ENCODE measurements at regions not wholly inside any gene's neighbourhood (a gene's known extent, or its start where the extent isn't known, plus 50 kb on each side); places are given as distances from the start of the nearest gene placed in this dataset.

- Histone ChIP-seq H3K27ac (no peak overlapping the region), H3K4me1 (replicated peaks) (no peaks in the 10 kb centered on the region), H3K36me3 (no peaks in the 10 kb centered on the region), H3K4me3 (no peak overlapping the region), H3K27me3 (replicated peaks) (no peaks in the 10 kb centered on the region), H3K9me3 (replicated peaks) (no peaks in the 10 kb centered on the region)
- DNase-seq (ENCODE audit: low read depth in 1 of 2, low spot score in 2 of 2) = no peak
Measured at GRCh38 chr10:108662975-108663374, 1260.3 kb downstream of the XPNPEP1 start.

GRCh38 chr10:108655057-108655456 lies 1268.3 kb downstream of the XPNPEP1 start:
- Histone ChIP-seq H3K27ac (no peak overlapping the region), H3K4me3 (no peak overlapping the region), H3K4me1 (replicated peaks) (no peaks in the 10 kb centered on the region), H3K36me3 (no peaks in the 10 kb centered on the region), H3K9me3 (replicated peaks) (no peaks in the 10 kb centered on the region), H3K27me3 (replicated peaks) (no peaks in the 10 kb centered on the region)
- DNase-seq (ENCODE audit: low read depth in 1 of 2, low spot score in 2 of 2) = no peak

- Histone ChIP-seq H3K27me3 (replicated peaks) (no peaks in the 10 kb centered on the region), H3K4me3 (no peak overlapping the region), H3K4me1 (replicated peaks) (no peaks in the 10 kb centered on the region), H3K27ac (no peak overlapping the region), H3K36me3 (no peaks in the 10 kb centered on the region), H3K9me3 (replicated peaks) (no peaks in the 10 kb centered on the region)
- DNase-seq (ENCODE audit: low read depth in 1 of 2, low spot score in 2 of 2) = no peak
Measured at GRCh38 chr10:108653531-108653930, 1269.8 kb downstream of the XPNPEP1 start.

DNA sequence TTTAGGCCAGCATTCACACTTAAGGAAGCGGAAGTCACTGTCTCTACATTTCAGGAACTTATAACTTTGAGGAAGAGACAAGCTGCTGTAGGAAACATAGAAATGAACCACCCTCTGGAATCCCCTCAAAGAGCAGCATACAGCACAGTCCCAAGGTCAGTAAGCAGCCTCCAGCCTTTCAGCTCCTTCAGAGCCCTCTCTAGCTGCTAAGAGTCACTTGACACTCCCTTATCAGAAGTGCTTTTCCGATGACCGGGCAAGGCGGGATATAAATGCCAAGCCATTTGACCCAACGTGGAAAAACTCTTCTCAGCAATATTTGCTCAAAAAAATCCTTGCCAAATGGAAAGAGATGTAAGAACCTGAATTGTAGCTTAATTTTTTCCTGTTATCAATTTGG lies 1284.3 kb downstream of the XPNPEP1 start:
- Histone ChIP-seq H3K36me3 (no peaks in the 10 kb centered on the region), H3K4me1 (replicated peaks) (no peaks in the 10 kb centered on the region), H3K4me3 (no peak overlapping the region), H3K27ac (no peak overlapping the region), H3K9me3 (replicated peaks) (no peaks in the 10 kb centered on the region), H3K27me3 (replicated peaks) (no peaks in the 10 kb centered on the region)
- DNase-seq (ENCODE audit: low read depth in 1 of 2, low spot score in 2 of 2) = no peak

DNA sequence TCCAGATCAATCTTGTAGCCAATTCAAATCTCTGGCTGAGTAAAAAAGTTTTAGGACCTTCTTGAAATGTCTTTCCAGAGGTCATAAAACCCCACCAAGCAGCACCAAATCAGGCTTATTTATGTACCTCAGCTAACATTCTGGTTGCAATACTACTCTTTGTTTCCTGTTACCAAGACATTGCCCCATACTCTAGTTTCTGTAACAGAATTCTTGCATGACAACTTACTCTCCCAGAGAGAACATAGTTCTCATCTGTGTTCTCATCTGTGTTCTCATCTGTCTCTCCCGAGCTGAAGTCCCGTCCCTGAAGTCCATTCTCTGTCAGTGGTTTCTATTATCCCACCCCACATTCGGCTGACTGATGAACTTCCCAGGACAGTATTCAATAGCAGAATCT lies 1285.1 kb downstream of the XPNPEP1 start:
- Histone ChIP-seq H3K4me3 (no peak overlapping the region), H3K4me1 (replicated peaks) (no peaks in the 10 kb centered on the region), H3K36me3 (no peaks in the 10 kb centered on the region), H3K27me3 (replicated peaks) (no peaks in the 10 kb centered on the region), H3K27ac (no peak overlapping the region), H3K9me3 (replicated peaks) (no peaks in the 10 kb centered on the region)
- no peak for DNase-seq (ENCODE audit: low read depth in 1 of 2, low spot score in 2 of 2)

GRCh38 chr10:108633046-108633445 lies 1290.3 kb downstream of the XPNPEP1 start:
- H3K27ac ChIP-seq = no peak overlapping the region
- no peak overlapping the region for H3K4me3 ChIP-seq
- no peak for DNase-seq (ENCODE audit: low read depth in 1 of 2, low spot score in 2 of 2)
- no peaks in the 10 kb centered on the region for H3K36me3 ChIP-seq
- H3K4me1 ChIP-seq (replicated peaks) = no peaks in the 10 kb centered on the region
- H3K27me3 ChIP-seq (replicated peaks) = no peaks in the 10 kb centered on the region
- 0 out of 2 replicates have a peak, but pooled peaks cover 3% of the 10 kb centered on the region for H3K9me3 ChIP-seq (replicated peaks)

GRCh38 chr10:108632144-108632543 lies 1291.2 kb downstream of the XPNPEP1 start:
- no peak overlapping the region for H3K4me3 ChIP-seq
- no peak overlapping the region for H3K27ac ChIP-seq
- 0 out of 2 replicates have a peak, but pooled peaks cover 3% of the 10 kb centered on the region for H3K9me3 ChIP-seq (replicated peaks)
- no peaks in the 10 kb centered on the region for H3K36me3 ChIP-seq
- H3K27me3 ChIP-seq (replicated peaks) = no peaks in the 10 kb centered on the region
- H3K4me1 ChIP-seq (replicated peaks) = no peaks in the 10 kb centered on the region
- DNase-seq (ENCODE audit: low read depth in 1 of 2, low spot score in 2 of 2) = no peak

DNA sequence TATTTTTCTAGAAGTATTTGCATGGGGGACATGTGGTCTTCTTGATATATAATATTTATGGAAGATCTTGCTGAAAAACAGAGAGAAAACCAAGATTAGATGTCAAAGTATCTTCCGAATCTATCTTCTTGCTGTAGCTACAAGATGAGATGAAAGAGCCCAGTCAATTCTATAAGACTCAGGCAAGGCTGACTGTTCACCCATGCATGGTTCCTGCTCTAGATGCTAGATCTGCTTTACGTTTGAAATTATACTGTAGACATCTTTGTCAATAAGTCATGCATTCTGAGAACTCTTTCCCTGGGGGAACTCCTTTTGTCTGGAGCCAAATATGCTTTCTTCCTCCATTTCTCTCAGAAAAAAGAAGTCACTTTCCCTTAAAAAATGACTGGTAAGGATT lies 1292.0 kb downstream of the XPNPEP1 start:
- 0 out of 2 replicates have a peak, but pooled peaks cover 3% of the 10 kb centered on the region for H3K9me3 ChIP-seq (replicated peaks)
- H3K36me3 ChIP-seq = no peaks in the 10 kb centered on the region
- no peaks in the 10 kb centered on the region for H3K4me1 ChIP-seq (replicated peaks)
- no peaks in the 10 kb centered on the region for H3K27me3 ChIP-seq (replicated peaks)
- no peak overlapping the region for H3K4me3 ChIP-seq
- no peak for DNase-seq (ENCODE audit: low read depth in 1 of 2, low spot score in 2 of 2)
- H3K27ac ChIP-seq = no peak overlapping the region

DNA sequence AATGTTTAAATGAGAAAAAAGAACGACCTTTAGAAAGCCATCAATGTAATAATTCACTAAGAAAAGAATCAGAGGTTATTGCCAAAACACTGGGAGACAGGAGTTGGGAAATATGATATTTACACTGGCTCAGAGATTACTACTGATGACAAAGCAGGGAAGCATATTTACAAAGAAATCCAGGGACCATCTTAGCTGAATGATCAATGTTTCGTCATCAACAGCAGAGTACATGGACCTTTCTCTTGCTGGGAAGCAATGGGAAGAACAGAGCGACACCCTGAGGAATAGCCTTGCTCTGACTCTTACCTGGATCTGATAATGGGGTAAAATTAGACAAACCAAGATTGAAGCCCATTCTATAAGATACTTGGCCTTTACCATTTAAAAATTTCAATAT lies 1293.5 kb downstream of the XPNPEP1 start:
- no peaks in the 10 kb centered on the region for H3K4me1 ChIP-seq (replicated peaks)
- no peaks in the 10 kb centered on the region for H3K36me3 ChIP-seq
- H3K9me3 ChIP-seq (replicated peaks) = 0 out of 2 replicates have a peak, but pooled peaks cover 3% of the 10 kb centered on the region
- no peak overlapping the region for H3K27ac ChIP-seq
- no peak overlapping the region for H3K4me3 ChIP-seq
- no peak for DNase-seq (ENCODE audit: low read depth in 1 of 2, low spot score in 2 of 2)
- no peaks in the 10 kb centered on the region for H3K27me3 ChIP-seq (replicated peaks)

DNA sequence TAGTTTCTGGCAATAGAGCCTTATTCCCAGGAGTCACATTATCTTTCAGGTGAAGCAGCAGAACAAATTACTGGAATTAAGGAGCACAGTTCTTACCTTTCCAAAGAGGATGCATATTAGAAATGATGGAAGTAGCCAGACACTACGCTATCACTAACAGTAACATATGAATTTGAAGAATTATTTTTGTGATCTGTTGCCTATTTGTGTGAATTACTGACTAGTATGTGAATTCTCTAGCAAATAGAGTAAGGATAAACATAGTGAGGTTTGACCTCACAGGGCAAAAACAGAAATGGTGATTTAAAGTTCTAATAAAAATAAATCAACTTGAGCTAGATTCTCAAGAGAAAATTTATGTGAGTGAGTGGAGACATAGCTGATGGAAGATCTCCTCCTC lies 1299.3 kb downstream of the XPNPEP1 start:
- DNase-seq (ENCODE audit: low read depth in 1 of 2, low spot score in 2 of 2) = no peak
- Histone ChIP-seq H3K4me1 (replicated peaks) (no peaks in the 10 kb centered on the region), H3K27ac (no peak overlapping the region), H3K9me3 (replicated peaks) (no peaks in the 10 kb centered on the region), H3K27me3 (replicated peaks) (no peaks in the 10 kb centered on the region), H3K4me3 (no peak overlapping the region), H3K36me3 (no peaks in the 10 kb centered on the region)

- H3K27me3 ChIP-seq (replicated peaks) = no peaks in the 10 kb centered on the region
- H3K4me1 ChIP-seq (replicated peaks) = no peaks in the 10 kb centered on the region
- no peak for DNase-seq (ENCODE audit: low read depth in 1 of 2, low spot score in 2 of 2)
- no peaks in the 10 kb centered on the region for H3K9me3 ChIP-seq (replicated peaks)
- no peaks in the 10 kb centered on the region for H3K36me3 ChIP-seq
- no peak overlapping the region for H3K27ac ChIP-seq
- H3K4me3 ChIP-seq = no peak overlapping the region
Measured at GRCh38 chr10:108620821-108621534, 1302.3 kb downstream of the XPNPEP1 start.

- Histone ChIP-seq H3K27ac (no peak overlapping the region), H3K9me3 (replicated peaks) (no peaks in the 10 kb centered on the region), H3K27me3 (replicated peaks) (no peaks in the 10 kb centered on the region), H3K4me3 (no peak overlapping the region), H3K4me1 (replicated peaks) (no peaks in the 10 kb centered on the region), H3K36me3 (no peaks in the 10 kb centered on the region)
- no peak for DNase-seq (ENCODE audit: low read depth in 1 of 2, low spot score in 2 of 2)
Measured at GRCh38 chr10:108616559-108617285, 1306.6 kb downstream of the XPNPEP1 start.

- Histone ChIP-seq H3K4me3 (no peak overlapping the region), H3K4me1 (replicated peaks) (no peaks in the 10 kb centered on the region), H3K36me3 (no peaks in the 10 kb centered on the region), H3K27ac (no peak overlapping the region), H3K9me3 (replicated peaks) (no peaks in the 10 kb centered on the region), H3K27me3 (replicated peaks) (no peaks in the 10 kb centered on the region)
- DNase-seq (ENCODE audit: low read depth in 1 of 2, low spot score in 2 of 2) = no peak
Measured at GRCh38 chr10:108615576-108616320, 1307.6 kb downstream of the XPNPEP1 start.

- no peaks in the 10 kb centered on the region for H3K4me1 ChIP-seq (replicated peaks)
- no peak overlapping the region for H3K27ac ChIP-seq
- no peaks in the 10 kb centered on the region for H3K36me3 ChIP-seq
- H3K9me3 ChIP-seq (replicated peaks) = no peaks in the 10 kb centered on the region
- no peak overlapping the region for H3K4me3 ChIP-seq
- no peak for DNase-seq (ENCODE audit: low read depth in 1 of 2, low spot score in 2 of 2)
- no peaks in the 10 kb centered on the region for H3K27me3 ChIP-seq (replicated peaks)
Measured at GRCh38 chr10:108612485-108612884, 1310.8 kb downstream of the XPNPEP1 start.

All from SJSA1 (cell line).